DMS 273 treated with DMSO at 0.1 percent for 48 hours (cell line): ENCODE measurements at regions not wholly inside any gene's neighbourhood (a gene's known extent, or its start where the extent isn't known, plus 50 kb on each side); places are given as distances from the start of the nearest gene placed in this dataset.
A peak's percentile ranks its signal among the peaks of the same experiment; 100 is the strongest.
"Not testable (repeated sequence)": the region's sequence is repeated elsewhere in the genome, so short reads cannot be mapped to it uniquely, and the experiment has no call there.

Source experiments
- DNase-seq: peaks from one replicate; lab custom pipeline; 2025; lab: John Stamatoyannopoulos, UW

DNA sequence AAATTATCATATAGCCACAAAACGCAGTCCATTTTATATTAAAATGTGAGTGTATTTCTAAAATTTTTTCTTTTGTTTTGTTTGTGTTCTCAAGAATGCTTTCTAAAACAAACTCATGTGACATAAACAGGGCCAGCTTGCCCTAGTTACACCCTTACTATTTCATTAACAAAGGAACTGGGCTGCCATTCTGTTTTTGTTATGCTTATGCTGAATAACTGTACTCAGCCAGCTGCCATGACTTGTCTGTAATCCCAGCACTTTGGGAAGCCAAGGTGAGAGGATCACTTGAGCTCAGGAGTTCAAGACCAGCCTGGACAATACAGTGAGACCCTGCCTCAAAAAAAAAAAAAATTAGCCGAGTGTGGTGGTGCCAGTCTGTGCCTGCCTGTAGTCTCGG lies 66.0 kb upstream of the TMED7 start:
- DNase-seq = not testable (repeated sequence)

DNA sequence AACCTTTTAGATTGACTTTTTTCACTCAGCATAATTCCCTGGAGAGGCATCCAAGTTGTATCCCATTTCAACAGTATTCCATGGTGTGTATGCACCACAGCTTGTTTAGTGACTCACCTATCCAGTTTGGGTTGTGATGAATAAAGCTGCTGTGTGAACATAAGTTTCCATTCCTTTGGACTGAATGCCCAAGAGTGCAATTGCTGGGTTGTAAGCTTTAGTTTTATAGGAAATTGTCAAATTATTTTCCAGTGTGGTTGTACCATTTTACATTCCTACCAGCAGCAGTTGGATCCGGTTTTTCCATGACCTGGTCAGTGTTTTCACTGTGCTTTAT lies 60.9 kb upstream of the TMED7 start:
- no peak for DNase-seq

DNA sequence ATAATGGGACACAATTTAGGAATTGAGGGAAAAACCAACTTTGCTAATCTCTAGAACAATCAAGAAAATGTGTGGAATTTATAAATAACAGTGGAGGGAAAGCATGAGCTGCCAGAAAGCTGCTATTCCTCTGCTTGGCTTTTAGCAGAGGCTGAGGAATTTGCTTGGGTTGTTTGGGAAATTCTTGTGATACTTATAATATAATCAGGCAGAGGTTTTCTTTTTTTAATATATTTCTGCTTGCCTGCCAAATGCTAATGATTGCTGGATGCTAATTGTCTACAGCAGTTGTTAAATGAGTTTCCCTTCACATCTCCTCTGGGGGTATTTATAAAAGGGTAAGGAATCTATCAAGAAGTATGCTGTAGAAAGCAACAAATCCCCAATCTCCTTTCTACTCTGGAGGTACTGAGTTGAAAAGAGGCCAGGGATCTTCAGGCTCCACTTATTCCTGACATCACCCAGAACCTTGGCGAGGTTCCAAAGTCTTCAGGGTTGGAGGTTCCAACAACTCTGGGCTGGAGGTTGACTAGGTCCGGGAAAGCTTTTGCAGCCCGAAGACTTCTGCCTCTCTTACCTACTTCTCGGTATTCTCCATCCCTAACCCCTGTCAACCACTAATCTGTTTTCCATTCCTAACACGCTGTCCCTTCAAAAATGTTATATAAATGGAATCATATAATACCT lies 60.4 kb upstream of the TMED7 start:
- peak; percentile 30 for DNase-seq

DNA sequence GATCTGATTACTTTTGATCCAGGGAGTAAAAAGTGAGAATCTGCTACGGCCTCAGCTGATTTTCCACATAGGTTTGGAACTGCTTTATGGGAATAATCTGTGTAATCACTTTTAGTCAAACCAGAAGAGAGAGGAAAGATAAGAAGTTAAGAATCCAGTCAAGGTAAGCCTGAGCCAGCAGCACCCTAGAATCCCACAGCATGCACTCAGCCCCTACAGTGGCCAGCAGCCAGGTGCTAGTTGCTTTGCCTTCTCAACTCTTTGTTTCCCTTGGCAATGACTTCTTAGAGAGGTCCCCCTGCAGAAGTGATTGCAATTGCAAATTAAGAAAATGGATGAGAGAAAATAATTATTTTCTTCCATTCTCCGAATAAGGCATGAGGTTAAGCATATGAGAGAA lies 59.7 kb upstream of the TMED7 start:
- DNase-seq = no peak

DNA sequence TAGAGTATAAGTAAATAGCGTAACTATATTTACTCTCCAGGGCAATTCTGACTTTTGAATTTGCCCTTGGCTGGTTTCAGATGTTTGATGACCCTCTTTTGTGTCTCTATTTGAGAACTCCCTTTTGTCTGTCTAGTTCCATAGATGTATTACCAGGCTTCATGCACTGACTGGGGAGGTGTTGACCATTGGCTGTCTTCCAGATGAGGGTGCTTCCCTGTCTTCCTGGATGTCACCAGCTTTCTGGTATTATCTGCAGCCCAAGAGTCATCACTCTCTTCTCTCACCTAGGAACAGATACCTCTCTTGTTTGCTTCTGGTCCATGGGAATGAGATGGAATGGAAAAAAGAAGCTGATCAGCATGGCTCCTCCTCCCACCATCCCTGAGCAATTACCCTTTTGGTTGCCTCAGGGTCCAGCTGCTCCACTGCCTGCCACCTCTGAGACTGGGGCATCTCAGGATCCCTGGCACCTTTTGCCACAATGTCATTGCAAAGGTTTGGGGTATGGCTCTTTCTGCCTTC lies 58.7 kb upstream of the TMED7 start:
- DNase-seq = no peak

DNA sequence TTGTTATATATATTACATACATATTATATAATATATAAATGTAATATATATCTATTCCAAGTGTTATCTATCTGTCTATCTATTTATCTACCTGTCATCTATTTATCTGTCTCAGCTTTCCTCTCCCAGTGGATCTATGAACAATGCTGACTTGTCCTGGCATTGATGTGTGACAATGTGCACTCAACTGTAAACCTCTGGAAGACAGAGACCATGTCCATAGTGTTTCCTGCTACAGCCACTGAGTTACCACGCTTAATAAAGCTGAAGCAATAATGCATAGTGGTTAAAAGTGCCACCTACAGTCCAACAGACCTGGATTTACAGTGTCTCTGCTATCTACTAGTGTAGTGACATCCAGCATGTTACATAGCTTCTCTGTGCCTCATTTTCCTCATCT lies 57.2 kb upstream of the TMED7 start:
- DNase-seq = no peak
